AG09319 (cell line): ENCODE measurements at regions not wholly inside any gene's neighbourhood (a gene's known extent, or its start where the extent isn't known, plus 50 kb on each side); places are given as distances from the start of the nearest gene placed in this dataset.

Experiments
- DNase-seq: peaks from one replicate; pipeline ENCODE4 v3.0.0-alpha.2; 2010; ENCODE audit warnings: low read depth; ENCODE audit errors: extremely low read depth
- CTCF ChIP-seq: IDR thresholded peaks from 2 replicates; pipeline ENCODE4 v1.5.1; 2011; ENCODE audit warnings: low read depth, mild to moderate bottlenecking, inconsistent platforms, low read length, moderate library complexity

GRCh38 chr15:101568821-101569555 lies 79.5 kb upstream of the PCSK6 start:
- TF ChIP-seq CTCF = no peak
- DNase-seq = no peak

GRCh38 chr15:101568309-101568708 lies 78.8 kb upstream of the PCSK6 start:
- TF ChIP-seq CTCF = no peak
- no peak for DNase-seq

GRCh38 chr15:101566748-101567488 lies 77.4 kb upstream of the PCSK6 start:
- no peak for DNase-seq
- no peak for TF ChIP-seq CTCF

GRCh38 chr15:101565377-101565776 lies 75.9 kb upstream of the PCSK6 start:
- no peak for TF ChIP-seq CTCF
- DNase-seq = no peak

- no peak for DNase-seq
- TF ChIP-seq CTCF = no peak
Observed at GRCh38 chr15:101563176-101563796, 73.8 kb upstream of the PCSK6 start.

GRCh38 chr15:101562428-101563059 lies 73.0 kb upstream of the PCSK6 start:
- no peak for DNase-seq

More at GRCh38 chr15:101562428-101563059, 73.0 kb upstream of the PCSK6 start:
- no peak for TF ChIP-seq CTCF
